Right kidney (tissue), 1 donor: ENCODE measurements at regions not wholly inside any gene's neighbourhood (a gene's known extent, or its start where the extent isn't known, plus 50 kb on each side); places are given as distances from the start of the nearest gene placed in this dataset.
"Not testable (repeated sequence)": the region's sequence is repeated elsewhere in the genome, so short reads cannot be mapped to it uniquely, and the experiment has no call there.

Source experiments
- DNase-seq: peaks from one replicate; pipeline ENCODE4 v3.0.0-alpha.2; 2016

DNA sequence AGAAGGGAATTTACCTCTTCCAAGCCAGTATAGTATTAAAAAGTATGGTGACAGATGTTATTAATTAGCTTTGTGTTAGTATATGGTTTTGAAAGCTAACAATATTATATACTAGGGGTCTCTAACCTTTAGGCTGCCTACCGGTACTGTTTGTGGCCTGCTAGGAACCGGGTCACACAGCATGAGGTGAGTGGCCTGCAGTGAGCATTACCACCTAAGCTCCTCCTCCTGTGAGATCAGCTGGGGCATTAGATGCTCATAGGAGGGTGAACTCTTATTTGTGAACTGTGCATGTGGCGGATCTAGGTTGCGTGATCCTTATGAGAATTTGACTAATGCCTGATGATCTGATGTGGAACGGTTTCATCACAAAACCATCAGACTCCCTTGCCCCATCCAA, 583.4 kb upstream of the CDH2 start:
- DNase-seq = no peak

DNA sequence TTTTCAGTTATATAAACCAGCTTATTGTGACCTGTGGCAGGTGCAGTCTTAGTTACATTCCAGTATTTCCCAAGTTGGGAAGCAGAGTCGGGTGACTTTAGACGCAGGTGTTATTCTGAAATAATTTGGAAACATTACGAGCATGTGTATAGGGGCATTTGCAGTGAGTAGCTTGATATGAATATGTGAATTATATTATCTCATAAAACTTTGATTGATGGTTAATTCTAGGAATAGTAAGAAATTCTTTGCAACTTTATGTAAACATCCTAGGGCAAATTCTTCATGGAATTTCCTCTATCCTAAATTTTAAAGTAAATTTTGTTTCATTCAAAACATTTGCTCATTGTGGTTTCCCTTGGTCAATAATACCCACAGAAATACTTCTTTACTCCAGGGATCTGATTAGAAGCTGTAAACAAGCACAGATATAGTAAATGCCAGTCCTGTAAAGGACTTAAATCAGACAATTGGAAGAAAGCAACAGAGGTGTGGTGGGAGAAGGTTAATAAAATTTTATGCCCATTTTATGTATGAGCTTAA, 580.6 kb upstream of the CDH2 start:
- no peak for DNase-seq

DNA sequence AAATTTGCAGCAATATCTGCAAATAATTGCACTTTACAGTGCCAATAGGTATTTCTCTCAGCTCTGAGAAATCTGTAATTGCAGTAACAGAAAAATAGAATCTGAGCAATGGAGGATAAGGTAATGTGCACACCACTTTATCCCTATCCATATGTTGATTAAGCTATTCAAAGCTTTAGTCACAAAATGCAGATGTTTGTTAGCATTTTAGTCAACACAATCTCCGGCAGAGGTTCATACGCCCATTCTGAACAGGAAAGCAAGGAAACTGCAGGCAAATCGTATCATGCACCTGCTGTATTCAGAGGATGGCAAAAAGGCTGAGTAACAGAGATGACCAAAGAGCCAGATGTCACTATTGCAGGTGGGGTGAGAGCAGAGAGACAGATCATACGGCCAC, 566.2 kb upstream of the CDH2 start:
- no peak for DNase-seq

DNA sequence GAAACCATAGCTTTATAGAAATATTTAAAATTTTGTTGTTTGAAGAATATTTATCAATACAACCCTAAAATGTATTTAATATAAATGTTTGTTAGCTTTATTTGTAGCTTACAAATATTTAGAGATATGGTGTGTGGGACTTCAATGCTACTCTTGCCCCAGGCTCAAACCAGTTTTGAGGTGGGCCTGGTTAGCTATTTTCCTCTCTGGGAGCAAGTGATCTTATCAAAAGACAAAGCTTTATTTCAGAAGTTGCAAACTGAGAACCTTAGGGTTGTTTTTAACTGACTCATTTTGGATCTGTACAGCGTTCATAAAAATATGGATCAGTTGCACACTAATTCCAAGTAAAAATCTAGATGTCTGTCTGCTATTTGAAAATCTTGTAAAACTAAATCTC, 563.6 kb upstream of the CDH2 start:
- no peak for DNase-seq

DNA sequence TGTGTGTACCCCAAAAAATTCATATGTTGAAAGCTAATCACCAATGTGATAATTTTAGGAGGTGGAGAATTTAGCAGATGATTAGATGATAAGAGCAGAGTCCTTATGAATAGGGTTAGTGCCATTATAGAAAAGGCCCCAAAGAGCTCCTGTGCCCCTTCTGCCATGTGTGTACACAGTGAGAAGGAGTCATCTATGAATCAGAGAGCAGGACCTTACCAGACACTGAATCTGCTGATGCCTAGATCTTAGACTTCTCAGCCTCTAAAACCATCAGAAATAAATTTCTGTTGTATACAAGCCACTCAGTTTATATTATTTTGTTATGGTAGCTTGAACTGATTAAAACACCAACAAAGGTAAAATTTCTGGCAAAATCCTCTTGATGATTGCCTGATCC, 560.0 kb upstream of the CDH2 start:
- no peak for DNase-seq

DNA sequence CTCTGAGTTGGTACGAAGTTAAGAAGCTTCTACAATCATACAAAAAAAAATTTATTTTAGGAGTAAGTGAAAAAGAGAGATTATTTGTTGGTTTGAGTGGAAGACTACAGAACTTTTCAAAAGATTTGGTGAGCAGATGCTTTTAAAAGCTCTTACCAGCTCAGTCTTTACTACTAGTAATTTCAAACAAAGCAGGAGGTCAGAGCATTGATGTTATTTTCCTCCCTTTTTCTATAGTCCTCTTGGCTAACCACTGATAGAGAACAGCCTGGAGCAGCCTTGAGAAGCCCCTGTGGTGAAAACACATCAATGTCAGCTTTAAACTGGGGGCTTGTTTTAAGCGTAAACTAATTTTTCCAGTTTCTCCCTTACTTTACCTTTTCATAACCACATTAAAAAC, 559.3 kb upstream of the CDH2 start:
- no peak for DNase-seq

DNA sequence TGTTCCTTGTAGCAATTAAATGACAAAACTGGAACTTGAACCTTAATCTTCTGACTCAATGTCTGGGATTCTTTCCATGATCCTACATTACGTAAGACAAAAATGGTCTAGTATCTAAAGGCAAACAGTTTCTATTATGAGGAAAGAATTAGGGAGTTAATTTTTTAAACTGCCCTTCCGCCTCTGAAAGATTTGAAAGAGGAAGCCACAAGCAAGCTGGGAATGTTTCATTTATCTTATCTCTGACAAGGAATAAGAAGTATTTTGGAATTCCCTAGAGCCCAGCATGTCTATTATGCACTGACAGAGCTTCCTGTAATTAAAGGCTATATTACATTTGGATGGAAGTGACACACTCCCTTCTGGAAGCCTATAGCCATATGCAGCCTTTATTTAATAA, 558.8 kb upstream of the CDH2 start:
- DNase-seq = no peak

DNA sequence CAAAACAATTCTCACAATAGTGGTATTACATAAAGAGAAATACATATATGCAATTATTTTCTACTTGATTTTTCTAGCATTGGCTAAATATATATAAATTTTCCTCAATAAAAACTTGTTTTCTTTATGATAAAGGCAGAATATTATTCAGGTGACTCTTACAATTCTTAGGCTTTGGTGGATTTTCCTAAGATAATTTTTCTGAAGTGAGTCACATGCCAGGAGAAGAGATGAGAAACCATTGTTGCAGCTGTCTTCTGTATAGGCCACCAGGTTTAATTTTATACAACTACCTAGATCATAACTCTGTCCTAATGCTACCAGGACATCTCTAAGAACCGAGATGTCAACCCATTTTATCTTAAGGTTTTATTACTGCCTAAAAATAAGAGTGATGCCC, 552.4 kb upstream of the CDH2 start:
- DNase-seq = no peak

DNA sequence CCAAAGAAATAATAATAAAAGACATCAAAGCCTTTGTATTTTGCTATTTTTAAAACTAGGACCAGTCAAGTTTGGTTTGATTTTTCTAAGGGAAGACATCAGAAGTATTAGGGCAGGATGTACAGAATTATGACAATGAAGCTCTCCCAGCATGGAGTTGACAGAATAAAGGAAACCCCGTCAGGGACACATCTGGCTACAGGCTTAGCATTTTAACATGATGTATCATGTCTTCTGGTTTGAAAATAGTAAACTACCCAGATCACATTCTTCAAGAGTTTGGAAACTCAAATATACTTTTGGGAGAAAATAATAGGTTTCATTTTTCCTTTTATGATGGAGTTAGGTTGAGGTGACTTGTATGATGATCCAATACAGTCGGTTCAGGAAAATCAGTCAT, 552.0 kb upstream of the CDH2 start:
- no peak for DNase-seq

DNA sequence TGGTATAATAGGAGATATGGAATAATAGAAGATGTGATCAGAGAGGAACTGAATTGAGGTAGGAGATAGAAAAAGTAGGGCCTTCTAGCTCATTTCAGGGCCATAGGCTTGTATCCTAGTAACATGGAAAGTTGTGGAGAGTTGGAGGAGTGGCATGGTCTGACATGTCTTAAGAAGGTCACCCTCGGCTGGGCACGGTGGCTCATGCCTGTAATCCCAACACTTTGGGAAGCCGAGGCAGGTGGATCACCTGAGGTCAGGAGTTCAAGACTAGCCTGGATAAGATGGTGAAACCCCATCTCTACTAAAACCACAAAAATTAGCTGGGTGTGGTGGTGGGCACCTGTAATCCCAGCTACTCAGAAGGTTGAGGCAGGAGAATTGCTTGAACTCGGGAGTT, 550.3 kb upstream of the CDH2 start:
- not testable (repeated sequence) for DNase-seq

DNA sequence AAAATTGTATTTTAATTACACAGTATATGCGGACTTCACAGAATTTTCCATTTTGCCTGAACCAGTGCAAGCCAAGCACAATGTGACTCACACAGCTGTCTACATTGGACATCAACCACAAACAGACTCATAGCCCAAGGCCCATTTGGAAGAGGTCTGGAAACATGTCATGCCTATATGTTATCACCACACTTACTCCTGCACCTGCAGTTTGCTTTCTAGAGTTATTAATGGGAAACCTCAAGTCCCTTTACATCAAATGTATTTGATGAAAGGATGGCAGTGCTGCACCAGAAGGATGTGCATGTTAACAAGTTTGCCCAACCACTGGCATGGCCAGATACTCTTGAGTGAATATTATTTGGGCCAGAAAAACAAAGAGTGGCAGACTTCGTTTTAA, 548.9 kb upstream of the CDH2 start:
- no peak for DNase-seq

DNA sequence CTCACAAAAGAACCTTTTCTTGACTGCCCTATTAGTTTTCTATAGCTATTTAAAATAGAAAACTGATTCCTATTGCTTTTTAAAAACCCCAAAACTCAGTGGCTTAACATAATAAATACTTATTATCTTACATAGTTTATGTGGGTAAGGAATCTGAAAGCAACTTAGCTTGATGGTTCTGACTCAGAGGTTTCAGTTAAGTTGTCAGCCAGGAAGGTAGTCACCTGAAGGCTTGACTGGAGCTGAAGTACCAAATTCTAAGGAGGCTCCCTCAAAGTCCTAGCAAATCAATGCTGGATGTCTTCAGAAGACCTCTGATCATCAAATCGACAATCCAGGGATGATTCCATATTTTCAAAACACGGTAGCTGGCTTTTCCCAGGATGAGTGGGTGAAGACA, 546.6 kb upstream of the CDH2 start:
- DNase-seq = no peak

DNA sequence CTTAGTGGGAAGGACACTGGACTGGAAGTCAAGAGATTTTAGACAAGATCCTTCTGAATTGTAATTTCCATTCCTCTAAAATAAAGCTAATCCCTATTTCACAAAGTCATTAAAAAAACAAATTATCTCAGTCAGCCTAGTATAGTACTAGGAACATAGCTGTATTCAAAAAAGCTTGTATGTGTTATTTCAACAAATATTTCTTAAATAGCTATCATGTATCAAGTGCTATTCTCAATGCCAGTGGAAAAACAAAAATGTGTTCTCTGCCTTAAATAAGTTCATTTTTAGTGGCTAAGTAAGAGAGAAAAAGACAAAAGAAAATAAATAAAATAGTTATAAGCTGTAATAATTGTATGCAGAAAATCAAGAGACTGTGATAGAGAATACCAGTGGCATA, 541.8 kb upstream of the CDH2 start:
- DNase-seq = no peak

DNA sequence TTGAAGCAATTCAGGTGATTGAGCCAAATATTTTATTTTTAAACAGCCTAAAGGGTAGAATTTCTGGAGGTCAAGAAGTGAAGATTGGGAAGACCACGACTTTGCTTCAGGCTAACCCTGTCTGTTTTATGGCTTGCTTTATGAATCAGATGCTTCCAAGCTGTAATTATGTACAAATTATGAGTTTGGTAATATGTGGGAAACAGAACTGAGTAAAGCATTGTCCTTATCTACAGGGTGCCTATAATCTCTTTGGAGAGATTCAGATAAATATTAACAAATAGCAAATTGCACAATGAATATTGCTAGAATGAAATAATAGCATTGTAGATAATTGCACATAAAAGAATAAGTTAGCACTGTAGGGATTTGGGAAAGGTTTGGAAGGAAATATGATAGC, 539.4 kb upstream of the CDH2 start:
- DNase-seq = no peak

DNA sequence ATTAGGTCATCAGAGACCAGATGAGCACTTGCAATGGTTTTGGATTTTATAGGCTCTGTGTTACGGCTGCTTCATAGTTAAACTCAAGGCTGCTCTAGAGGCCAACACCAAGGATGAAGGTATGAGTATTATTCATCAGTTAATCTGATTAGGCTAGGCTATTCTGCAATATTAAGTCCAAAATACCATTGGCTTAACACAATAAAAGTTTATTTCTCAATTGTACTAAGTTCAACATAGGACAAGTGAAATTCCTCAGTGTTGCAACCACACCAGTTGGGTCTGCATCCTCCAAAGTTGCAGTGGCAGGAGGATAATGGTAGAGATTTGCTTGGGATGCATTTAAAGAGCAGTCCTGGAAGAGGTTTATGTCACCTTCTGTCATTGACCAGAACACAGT, 538.3 kb upstream of the CDH2 start:
- DNase-seq = no peak

DNA sequence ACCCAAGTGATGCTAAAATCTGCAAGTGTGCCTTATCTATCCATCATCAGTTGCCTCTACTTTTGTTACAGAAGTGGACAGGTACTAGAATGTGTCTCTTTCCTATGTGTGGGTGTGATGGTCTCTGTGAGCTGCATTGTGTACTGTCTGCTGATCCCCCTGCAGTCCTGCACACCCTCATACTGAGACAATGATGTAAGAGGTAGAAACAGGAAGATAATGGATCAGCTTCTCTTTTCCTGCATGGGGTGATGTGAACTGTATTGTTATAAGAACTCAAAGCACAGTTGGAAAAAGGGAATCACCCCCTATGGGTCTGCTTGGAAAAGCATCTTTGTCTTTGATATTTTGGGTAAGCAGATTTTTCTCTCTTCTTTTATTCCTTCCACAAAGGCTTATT, 537.6 kb upstream of the CDH2 start:
- no peak for DNase-seq

DNA sequence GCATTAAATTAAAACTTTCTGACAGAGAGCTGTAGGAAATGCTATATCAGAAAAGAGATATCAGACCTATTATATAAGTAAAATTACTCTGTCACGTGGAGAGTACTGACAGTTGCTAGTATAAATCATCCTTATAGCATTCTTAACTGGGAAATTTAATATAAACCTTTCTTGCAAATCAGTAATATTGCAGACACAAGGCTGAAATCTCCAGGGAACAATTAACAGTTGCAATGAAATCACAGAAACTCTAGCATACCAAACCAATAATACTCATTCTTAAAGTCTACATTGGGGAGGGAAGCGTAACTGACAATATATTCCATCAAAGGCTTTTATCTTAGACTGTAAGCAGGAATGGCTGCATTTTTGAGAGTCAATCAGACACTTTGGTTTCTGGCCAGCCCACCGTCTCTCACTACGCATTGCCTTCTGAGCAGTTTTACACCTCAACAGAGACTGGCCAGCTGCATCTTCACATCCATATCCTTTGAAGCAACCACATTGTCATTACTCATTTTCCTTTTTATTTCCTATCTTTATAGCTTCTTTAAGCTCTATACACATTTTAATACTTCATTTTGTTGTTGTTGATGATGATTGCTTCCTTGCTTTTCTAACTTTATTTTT, 536.0 kb upstream of the CDH2 start:
- no peak for DNase-seq

DNA sequence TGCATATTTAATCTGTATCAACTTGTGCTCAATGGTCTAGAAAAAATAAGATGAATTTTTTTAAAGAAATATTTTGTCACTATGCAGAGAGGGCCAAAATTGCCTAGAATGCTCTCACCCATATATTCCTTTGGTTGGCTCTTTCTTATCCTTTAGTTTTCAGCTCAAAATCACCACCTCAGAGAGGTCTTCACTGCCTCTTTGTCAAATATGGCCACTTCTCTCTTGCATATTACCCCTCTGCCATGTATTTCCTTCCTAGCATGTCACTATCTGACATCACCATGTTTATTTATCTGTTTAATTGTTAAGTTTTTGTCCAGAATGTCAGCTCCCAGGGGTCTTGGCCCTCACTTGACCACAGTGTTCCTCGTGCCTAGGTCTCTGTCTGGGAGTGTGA, 535.2 kb upstream of the CDH2 start:
- DNase-seq = no peak

DNA sequence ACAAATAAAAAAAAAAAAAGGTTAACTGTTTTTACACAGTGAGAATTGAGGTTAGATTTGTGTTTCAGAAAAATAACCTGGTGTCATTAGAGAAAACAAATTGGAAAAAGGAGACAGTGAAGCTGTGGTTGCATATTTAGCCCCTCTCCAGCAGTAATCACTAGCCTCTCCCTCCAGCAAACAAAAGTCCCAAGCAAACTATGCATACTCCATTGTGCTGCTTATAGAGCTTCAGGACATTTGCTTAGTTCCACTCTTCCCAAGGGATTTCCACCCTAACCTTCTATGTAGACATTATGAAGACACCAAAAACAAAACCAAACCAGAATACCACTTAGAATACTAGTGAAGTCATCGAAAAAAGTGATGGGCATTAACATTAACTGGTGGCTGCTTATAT, 534.2 kb upstream of the CDH2 start:
- no peak for DNase-seq

DNA sequence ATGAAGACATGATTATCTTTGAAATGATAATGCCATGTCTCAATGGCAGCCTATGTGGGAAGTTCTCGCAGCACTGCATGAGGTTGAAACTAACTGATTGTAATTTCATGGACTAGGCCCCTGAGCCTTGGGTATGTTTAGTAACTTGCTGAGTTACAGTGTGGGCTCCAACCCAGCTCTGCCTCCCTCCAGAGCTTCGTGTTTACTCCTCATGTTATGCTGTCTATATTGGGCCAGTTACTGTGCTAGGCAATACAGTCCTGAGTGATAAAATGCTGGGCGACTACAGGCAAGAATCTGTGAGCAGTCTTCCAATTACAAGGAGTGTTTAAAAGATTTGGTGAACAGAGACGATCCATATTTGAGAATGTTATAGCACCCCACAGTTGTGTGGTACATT, 530.1 kb upstream of the CDH2 start:
- no peak for DNase-seq

DNA sequence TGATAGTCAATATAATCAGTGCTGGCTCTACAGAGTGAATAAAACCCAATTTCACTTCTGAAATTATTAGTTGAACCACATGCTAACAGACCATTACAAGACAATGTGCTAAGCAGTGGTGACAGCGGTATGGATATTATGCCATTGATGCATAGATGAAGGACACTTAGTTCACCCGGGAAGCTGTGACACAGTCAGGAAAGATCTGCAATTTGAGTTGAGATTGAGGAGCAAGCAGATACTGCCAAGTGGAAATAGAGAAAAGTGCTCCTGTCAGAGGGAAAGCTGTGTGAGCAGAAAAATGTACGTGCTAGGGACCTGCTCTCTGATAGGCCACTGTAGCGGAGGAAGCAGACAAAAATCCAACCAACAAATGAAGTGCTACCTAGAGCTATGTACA, 529.5 kb upstream of the CDH2 start:
- no peak for DNase-seq

DNA sequence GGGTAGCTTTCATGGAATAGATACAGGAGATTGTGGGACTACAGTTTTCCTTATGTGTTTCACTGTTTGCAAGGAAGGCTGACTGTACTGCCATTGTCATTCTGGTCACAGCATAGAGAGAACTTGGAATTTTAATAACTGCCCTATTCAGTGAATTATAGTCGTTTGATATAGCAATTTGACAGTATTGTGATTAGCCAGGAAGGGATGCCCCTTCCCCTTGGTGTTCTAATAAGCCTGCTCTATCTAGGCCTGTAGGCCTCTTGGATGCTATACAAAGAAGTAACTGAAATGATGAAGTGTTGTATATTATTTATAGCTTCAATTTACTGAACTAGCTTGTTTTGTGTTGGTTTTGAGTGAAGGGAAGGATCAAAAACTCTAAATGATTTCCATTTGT, 528.6 kb upstream of the CDH2 start:
- DNase-seq = no peak

DNA sequence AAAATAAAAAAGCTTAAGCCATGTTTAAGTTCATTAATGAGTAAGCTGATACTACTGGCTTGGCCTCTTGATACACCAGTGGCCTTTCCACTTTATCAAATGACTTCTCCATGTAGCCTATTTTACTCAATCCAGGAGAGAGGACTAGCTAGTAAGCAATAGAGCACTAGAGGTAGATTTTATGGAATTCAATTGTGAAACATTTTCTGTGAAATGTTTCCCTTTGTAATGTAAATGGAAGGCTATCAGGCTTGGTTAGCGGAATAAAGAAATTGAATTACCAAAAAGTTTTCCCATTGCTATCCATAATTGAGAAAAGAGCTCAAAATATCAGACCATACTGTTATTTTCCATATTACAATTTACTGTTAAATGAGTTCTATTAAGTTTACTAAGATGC, 515.4 kb upstream of the CDH2 start:
- DNase-seq = no peak

DNA sequence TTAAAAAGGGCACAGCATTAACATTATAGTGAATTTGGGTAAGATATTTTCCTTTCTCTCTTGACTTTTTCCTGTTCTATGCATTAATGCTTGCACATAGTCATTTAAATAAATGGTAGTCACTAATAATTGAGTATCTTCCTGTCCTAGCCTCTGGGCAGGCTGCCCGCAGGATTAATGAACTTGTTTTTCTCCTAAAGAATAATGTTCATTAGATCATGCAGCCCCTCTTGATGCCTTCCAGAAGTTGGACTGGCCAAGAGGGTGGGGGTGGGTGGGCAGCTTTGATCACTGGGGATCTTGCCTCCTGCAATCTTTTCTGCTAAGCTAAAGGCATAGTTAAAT, 514.5 kb upstream of the CDH2 start:
- no peak for DNase-seq

DNA sequence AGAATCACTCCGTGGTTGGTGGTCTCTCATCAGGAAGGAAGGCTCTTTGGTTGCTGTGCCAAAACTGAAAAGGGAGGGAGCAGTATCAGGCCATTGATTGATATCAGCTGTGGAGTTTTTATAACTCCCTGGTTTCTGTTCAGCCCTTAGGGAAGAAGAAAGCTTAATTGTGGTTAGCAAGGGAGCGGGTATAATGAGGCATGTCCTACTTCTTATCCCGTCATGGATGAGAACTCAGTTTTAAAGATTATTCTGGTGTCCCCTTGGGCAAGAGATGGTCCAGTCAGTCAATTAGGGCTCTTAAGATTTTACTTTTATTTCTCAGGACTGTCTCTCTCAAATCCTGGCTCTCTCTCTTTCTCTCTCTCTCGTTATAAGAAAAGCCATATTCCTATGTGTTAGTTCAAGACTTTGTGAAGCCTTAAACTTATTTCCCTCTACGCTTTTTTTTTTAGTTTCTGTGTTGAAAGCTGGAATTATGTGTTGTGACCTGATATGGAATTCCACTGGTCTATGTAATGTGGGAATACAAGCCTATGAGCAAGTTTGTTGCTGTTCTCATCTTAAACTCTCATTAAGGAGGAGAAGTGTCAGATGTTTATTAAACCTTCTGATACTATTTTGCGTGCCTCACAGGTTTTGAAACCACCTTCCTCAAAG, 514.0 kb upstream of the CDH2 start:
- DNase-seq = no peak
